Natural killer cell (primary cell): ENCODE measurements at regions not wholly inside any gene's neighbourhood (a gene's known extent, or its start where the extent isn't known, plus 50 kb on each side); places are given as distances from the start of the nearest gene placed in this dataset.

Experiments
- ATAC-seq, 3 donors: fragments of 150-1000 bp in 2 of 3; fragments of 200-7000 bp in 1 of 3; cut with Tn5 transposase; 1 replicate in 1 of 3; 2 replicates in 2 of 3; pipeline ENCODE4 v1.10.0; 2021; ENCODE audit warnings: mild to moderate bottlenecking in 2 of 3, moderate library complexity in 2 of 3
- DNase-seq, 2 donors: peaks; one replicate each; pipeline versions ENCODE4 v3.0.0 to v3.0.0-alpha.2; 2013 to 2021; ENCODE audit warnings: mixed read lengths in 1 of 2
- H3K27ac ChIP-seq: one replicate; pipeline ENCODE4 v1.5.1; 2013; ENCODE audit warnings: mild to moderate bottlenecking, low read length
- H3K27me3 ChIP-seq: one replicate; pipeline ENCODE4 v1.6.1; 2013; ENCODE audit warnings: low read length; ENCODE audit not compliant: control insufficient read depth, insufficient read depth
- H3K36me3 ChIP-seq: one replicate; pipeline ENCODE4 v1.6.1; 2013; ENCODE audit warnings: low read length; ENCODE audit not compliant: control insufficient read depth, insufficient read depth
- H3K4me1 ChIP-seq: one replicate; pipeline ENCODE4 v1.6.1; 2013; ENCODE audit warnings: low read length; ENCODE audit not compliant: control insufficient read depth, insufficient read depth
- H3K4me3 ChIP-seq: one replicate; pipeline ENCODE4 v1.5.1; 2013; ENCODE audit warnings: low read length
- H3K9me3 ChIP-seq: one replicate; pipeline ENCODE4 v1.6.1; 2013; ENCODE audit warnings: low read length; ENCODE audit not compliant: control insufficient read depth, insufficient read depth
- H3K27ac Mint-ChIP-seq, 2 donors: one replicate each; pipeline ENCODE4 v1.8.0; 2022; ENCODE audit warnings: mild to moderate bottlenecking in 2 of 2, mixed read lengths in 2 of 2, moderate library complexity in 1 of 2
- H3K27me3 Mint-ChIP-seq, 2 donors: one replicate each; pipeline ENCODE4 v1.8.0; 2022; ENCODE audit warnings: low read depth in 2 of 2, mixed read lengths in 2 of 2
- H3K36me3 Mint-ChIP-seq: one replicate; pipeline ENCODE4 v1.8.0; 2022; ENCODE audit warnings: mixed read lengths
- H3K4me1 Mint-ChIP-seq, 2 donors: one replicate each; pipeline ENCODE4 v1.8.0; 2022; ENCODE audit warnings: mixed read lengths in 2 of 2
- H3K4me3 Mint-ChIP-seq: one replicate; pipeline ENCODE4 v1.8.0; 2022; ENCODE audit warnings: mild to moderate bottlenecking, moderate library complexity, mixed read lengths
- H3K9me3 Mint-ChIP-seq, 2 donors: one replicate each; pipeline ENCODE4 v1.8.0; 2022; ENCODE audit warnings: mixed read lengths in 2 of 2
- CTCF ChIP-seq: fragments of 200-600 bp; IDR thresholded peaks from one replicate; pipeline ENCODE4 v1.8.0; 2022; ENCODE audit warnings: antibody characterized with exemption
- WGBS: methylation state at CpG from one replicate; pipeline ENCODE4 v1.1.7; 2013; ENCODE audit warnings: missing lambda C conversion rate; ENCODE audit not compliant: insufficient coverage; 5-methylcytosine and 5-hydroxymethylcytosine counted together
- intact Hi-C: fragments of 100-400 bp; cut with micrococcal nuclease; formaldehyde crosslinking; loops from one replicate; pipeline ENCODE4 v1.14.2; 2022

DNA sequence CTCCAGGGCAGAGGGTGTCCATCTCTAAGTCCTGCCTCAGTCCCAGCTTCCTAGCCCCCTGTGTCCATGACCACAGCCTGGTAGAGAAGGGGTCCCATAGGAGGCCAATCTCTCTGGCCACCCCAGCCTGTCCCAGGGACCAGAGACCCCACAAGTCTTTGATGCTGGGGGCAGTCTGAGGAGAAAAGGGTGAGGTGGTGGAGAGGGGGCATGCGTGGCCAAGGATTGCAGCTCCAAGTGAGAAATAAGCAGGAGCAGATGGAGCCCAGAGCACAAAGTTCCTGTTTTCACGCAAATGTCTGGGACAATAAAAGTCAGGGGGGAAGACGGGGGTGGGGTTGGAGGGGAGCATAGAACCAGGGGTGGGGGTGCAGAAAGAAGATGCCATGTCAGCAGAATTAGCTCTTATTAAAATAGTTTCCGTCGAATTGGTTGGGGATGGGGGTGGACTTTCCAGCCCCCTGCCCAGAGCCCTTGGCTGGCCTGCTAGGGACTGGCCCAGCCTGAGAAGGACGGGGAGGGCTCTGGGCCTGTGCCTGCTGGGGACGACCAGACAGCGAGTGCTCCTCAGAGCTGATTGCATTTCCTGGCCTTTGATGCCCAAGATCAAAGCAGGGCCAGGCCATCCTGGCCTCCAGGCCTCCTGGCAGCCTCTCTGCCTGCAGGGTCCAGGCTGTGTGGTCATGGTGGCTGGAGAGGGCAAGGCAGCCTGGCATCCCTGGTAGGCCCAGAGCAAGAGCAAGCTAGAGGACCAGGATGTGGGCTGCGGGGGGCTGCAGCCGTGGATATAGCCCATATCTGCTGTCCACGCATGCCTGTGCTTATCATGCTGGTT is 337.1 kb downstream of the DYSF start:
- no peaks in the 10 kb centered on the region for H3K36me3 ChIP-seq
- Mint-ChIP-seq H3K4me1 (no peaks in the 10 kb centered on the region), H3K9me3 (no peaks in the 10 kb centered on the region), H3K27ac (no peak overlapping the region), H3K4me3 (no peak overlapping the region), H3K27me3 (peaks cover 0 to 6% of the 10 kb centered on the region in 2 donors), H3K36me3 (no peaks in the 10 kb centered on the region)
- no peaks in the 10 kb centered on the region for H3K9me3 ChIP-seq
- no peak overlapping the region for H3K27ac ChIP-seq
- no peaks in the 10 kb centered on the region for H3K27me3 ChIP-seq
- intact Hi-C loops = no loop called here
- DNase-seq (no peak), ATAC-seq (no peak)
- no peak overlapping the region for H3K4me3 ChIP-seq
- TF ChIP-seq CTCF = no peak
- H3K4me1 ChIP-seq = no peaks in the 10 kb centered on the region
- 76% methylated on average over 11 of the region's 11 CpGs for WGBS

DNA sequence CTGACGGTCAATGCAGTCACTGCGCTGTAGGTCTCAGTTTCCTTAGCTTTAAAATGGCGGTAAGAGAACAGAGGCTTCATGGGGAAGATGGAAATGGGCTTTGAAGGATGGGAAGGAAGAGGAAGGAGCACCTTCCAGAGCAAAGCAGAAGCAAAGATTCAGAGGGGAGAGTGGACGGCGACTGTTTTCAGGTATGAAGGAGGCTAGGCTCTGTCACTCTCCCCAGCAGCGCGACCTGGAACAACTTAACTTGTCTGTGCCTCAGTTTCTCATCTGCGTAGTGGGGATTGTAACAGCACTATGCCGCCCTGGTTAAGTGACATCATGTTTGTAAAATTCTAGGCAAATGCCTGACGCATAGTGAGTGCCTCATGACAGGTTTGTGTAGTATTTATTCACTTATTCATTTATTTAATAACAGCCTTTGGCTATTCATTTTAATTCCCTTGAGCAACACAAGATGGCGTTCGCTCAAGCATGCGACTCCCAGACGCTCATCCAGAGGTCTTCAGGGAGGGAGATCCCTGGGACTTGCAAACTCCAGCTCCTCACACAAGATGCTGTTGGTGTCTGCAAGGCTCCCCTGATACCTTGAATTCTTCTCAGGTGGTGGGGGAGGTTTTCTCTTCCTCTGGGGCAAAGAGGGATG is 336.3 kb downstream of the DYSF start:
- Histone ChIP-seq H3K27me3 (no peaks in the 10 kb centered on the region), H3K36me3 (no peaks in the 10 kb centered on the region), H3K4me1 (no peaks in the 10 kb centered on the region), H3K4me3 (no peak overlapping the region), H3K9me3 (no peaks in the 10 kb centered on the region), H3K27ac (no peak overlapping the region)
- intact Hi-C loops = no loop called here
- Mint-ChIP-seq H3K4me3 (no peak overlapping the region), H3K9me3 (no peaks in the 10 kb centered on the region), H3K4me1 (no peaks in the 10 kb centered on the region), H3K27ac (no peak overlapping the region), H3K27me3 (peaks cover 5 to 6% of the 10 kb centered on the region in 2 donors), H3K36me3 (no peaks in the 10 kb centered on the region)
- ATAC-seq (no peak), DNase-seq (no peak)
- TF ChIP-seq CTCF = no peak
- 93% methylated on average over 13 of the region's 14 CpGs for WGBS

DNA sequence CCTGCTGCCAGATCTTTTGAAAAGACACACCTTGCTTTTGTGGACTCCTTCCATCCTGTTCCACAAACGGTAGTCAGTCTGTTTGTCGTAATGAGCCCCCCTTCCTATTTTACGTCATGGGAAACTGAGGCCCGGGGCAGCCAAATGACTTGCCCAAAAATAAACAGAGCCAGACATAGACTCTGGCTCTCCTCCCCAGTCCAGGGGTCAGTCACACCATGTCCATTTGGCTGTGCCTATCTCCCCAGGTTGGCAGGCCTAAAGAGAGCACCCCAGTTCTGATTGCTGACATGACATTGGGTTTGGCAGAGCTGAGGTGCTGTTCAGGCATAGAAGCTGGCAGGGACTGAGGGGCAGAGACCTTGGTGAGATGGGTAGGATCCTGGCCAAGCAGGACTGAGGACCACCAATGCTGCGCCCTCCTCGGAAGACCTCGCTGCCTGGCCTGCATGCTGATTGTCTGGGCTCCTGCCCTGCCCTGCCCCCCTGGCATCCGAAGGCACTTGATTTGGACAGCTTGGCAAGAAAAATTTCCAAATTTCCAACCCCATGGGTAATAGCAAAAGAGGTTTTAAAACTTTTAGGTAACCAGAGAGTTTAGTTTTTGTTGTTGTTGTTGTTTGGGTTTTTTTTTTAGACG is 335.4 kb downstream of the DYSF start:
- Mint-ChIP-seq H3K36me3 (no peaks in the 10 kb centered on the region), H3K9me3 (no peaks in the 10 kb centered on the region), H3K27me3 (peaks cover 5 to 6% of the 10 kb centered on the region in 2 donors), H3K4me1 (no peaks in the 10 kb centered on the region), H3K4me3 (no peak overlapping the region), H3K27ac (no peak overlapping the region)
- H3K4me3 ChIP-seq = no peak overlapping the region
- no peak for TF ChIP-seq CTCF
- no peaks in the 10 kb centered on the region for H3K27me3 ChIP-seq
- DNase-seq (no peak), ATAC-seq (no peak)
- no peak overlapping the region for H3K27ac ChIP-seq
- no peaks in the 10 kb centered on the region for H3K4me1 ChIP-seq
- no peaks in the 10 kb centered on the region for H3K36me3 ChIP-seq
- H3K9me3 ChIP-seq = no peaks in the 10 kb centered on the region
- intact Hi-C loops = no loop called here
- WGBS = 93% methylated on average over 9 of the region's 9 CpGs
